HuH-7 (cell line): ENCODE measurements at regions not wholly inside any gene's neighbourhood (a gene's known extent, or its start where the extent isn't known, plus 50 kb on each side); places are given as distances from the start of the nearest gene placed in this dataset.

Source experiments
- DNase-seq: peaks from one replicate; pipeline ENCODE4 v3.0.0; 2011; ENCODE audit warnings: low spot score

GRCh38 chr2:239619369-239619768 is 218.5 kb upstream of the HDAC4 start:
- no peak for DNase-seq

- no peak for DNase-seq
Observed at GRCh38 chr2:239616729-239617128, 215.9 kb upstream of the HDAC4 start.

GRCh38 chr2:239612133-239612532 is 211.3 kb upstream of the HDAC4 start:
- DNase-seq = no peak

GRCh38 chr2:239611222-239611795 is 210.5 kb upstream of the HDAC4 start:
- no peak for DNase-seq

GRCh38 chr2:239610457-239611221 is 209.8 kb upstream of the HDAC4 start:
- no peak for DNase-seq

- no peak for DNase-seq
Observed at GRCh38 chr2:239609607-239610310, 208.9 kb upstream of the HDAC4 start.

GRCh38 chr2:239609162-239609561 is 208.3 kb upstream of the HDAC4 start:
- DNase-seq = no peak

- no peak for DNase-seq
Observed at GRCh38 chr2:239608723-239609122, 207.9 kb upstream of the HDAC4 start.

GRCh38 chr2:239608260-239608659 is 207.4 kb upstream of the HDAC4 start:
- DNase-seq = no peak

GRCh38 chr2:239607517-239608191 is 206.8 kb upstream of the HDAC4 start:
- no peak for DNase-seq

- no peak for DNase-seq
Observed at GRCh38 chr2:239606741-239607516, 206.1 kb upstream of the HDAC4 start.

GRCh38 chr2:239605976-239606375 is 205.2 kb upstream of the HDAC4 start:
- no peak for DNase-seq

- no peak for DNase-seq
Observed at GRCh38 chr2:239605409-239605808, 204.6 kb upstream of the HDAC4 start.

- DNase-seq = no peak
Observed at GRCh38 chr2:239604861-239605260, 204.0 kb upstream of the HDAC4 start.

GRCh38 chr2:239603411-239604356 is 202.9 kb upstream of the HDAC4 start:
- no peak for DNase-seq

GRCh38 chr2:239602290-239603282 is 201.8 kb upstream of the HDAC4 start:
- no peak for DNase-seq

GRCh38 chr2:239601880-239602279 is 201.1 kb upstream of the HDAC4 start:
- DNase-seq = no peak

GRCh38 chr2:239601201-239601851 is 200.5 kb upstream of the HDAC4 start:
- no peak for DNase-seq

GRCh38 chr2:239600650-239601049 is 199.8 kb upstream of the HDAC4 start:
- DNase-seq = no peak
